ENCODE measurements at regions not wholly inside any gene's neighbourhood (a gene's known extent, or its start where the extent isn't known, plus 50 kb on each side); places are given as distances from the start of the nearest gene placed in this dataset.

DNA sequence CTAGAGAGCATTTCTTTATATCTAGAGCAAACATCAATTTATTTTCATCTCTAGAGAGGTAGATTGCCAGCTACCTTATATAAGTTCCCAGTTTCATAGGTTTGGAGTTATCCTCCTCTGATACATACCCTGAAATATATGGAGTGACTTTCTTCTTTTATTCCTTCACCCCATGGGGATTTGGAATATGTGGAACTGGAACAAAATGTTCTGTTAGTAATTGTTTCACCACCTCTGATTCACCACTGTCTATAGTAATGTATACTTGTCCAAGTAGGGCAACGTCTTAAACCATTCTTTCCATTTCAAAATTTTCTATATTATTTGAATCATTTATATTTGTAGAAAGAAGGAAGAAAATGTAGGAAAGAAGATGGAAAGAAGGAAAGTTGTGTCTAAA lies 511.2 kb upstream of the KCND2 start:
- TF ChIP-seq, protein P1, sequence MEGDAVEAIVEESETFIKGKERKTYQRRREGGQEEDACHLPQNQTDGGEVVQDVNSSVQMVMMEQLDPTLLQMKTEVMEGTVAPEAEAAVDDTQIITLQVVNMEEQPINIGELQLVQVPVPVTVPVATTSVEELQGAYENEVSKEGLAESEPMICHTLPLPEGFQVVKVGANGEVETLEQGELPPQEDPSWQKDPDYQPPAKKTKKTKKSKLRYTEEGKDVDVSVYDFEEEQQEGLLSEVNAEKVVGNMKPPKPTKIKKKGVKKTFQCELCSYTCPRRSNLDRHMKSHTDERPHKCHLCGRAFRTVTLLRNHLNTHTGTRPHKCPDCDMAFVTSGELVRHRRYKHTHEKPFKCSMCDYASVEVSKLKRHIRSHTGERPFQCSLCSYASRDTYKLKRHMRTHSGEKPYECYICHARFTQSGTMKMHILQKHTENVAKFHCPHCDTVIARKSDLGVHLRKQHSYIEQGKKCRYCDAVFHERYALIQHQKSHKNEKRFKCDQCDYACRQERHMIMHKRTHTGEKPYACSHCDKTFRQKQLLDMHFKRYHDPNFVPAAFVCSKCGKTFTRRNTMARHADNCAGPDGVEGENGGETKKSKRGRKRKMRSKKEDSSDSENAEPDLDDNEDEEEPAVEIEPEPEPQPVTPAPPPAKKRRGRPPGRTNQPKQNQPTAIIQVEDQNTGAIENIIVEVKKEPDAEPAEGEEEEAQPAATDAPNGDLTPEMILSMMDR (IDR thresholded peaks at IDR 0.05), result no peak
- TF ChIP-seq, protein P2, sequence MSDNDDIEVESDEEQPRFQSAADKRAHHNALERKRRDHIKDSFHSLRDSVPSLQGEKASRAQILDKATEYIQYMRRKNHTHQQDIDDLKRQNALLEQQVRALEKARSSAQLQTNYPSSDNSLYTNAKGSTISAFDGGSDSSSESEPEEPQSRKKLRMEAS (IDR thresholded peaks at IDR 0.05), result no peak
- no peak for TF ChIP-seq SREBF2 (IDR thresholded peaks at IDR 0.05)
- TF ChIP-seq POLR2A (IDR thresholded peaks at IDR 0.05; ENCODE audit: low read length), result no peak
